PC-3 (cell line): ENCODE measurements at regions not wholly inside any gene's neighbourhood (a gene's known extent, or its start where the extent isn't known, plus 50 kb on each side); places are given as distances from the start of the nearest gene placed in this dataset.

Source experiments
- CTCF ChIP-seq: fragments of 300-600 bp; sonication (generic); conservative IDR thresholded peaks from 2 replicates; pipeline ENCODE4 v1.5.1; 2017; ENCODE audit warnings: antibody characterized with exemption, low read depth, mild to moderate bottlenecking, low read length
- EZH2 ChIP-seq: fragments of 300-600 bp; sonication (generic); IDR thresholded peaks from one replicate; pipeline ENCODE4 v1.6.1; 2017; ENCODE audit warnings: antibody characterized with exemption, mild to moderate bottlenecking, low read length; ENCODE audit not compliant: unreplicated experiment

GRCh38 chr6:12485837-12486236 lies 195.7 kb downstream of the EDN1 start:
- TF ChIP-seq CTCF (no peak), EZH2 (no peak)
